Upper lobe of right lung (tissue), 1 donor: ENCODE measurements at regions not wholly inside any gene's neighbourhood (a gene's known extent, or its start where the extent isn't known, plus 50 kb on each side); places are given as distances from the start of the nearest gene placed in this dataset.

Experiments used
- ATAC-seq: fragments of 200-7000 bp; cut with Tn5 transposase; one replicate; pipeline ENCODE4 v1.9.1; 2020; ENCODE audit warnings: mild to moderate bottlenecking, moderate library complexity
- DNase-seq: peaks from one replicate; pipeline ENCODE4 v3.0.0-alpha.2; 2020
- H3K27ac ChIP-seq: fragments of 200-600 bp; one replicate; pipeline ENCODE4 v1.8.0; 2022
- H3K27me3 ChIP-seq: fragments of 200-600 bp; one replicate; pipeline ENCODE4 v1.8.0; 2022; ENCODE audit warnings: mild to moderate bottlenecking
- H3K36me3 ChIP-seq: fragments of 200-600 bp; one replicate; pipeline ENCODE4 v1.8.0; 2022
- H3K4me1 ChIP-seq: fragments of 200-600 bp; one replicate; pipeline ENCODE4 v1.8.0; 2022
- H3K4me3 ChIP-seq: fragments of 200-600 bp; one replicate; pipeline ENCODE4 v1.8.0; 2022; ENCODE audit warnings: mild to moderate bottlenecking
- H3K9me3 ChIP-seq: fragments of 200-600 bp; one replicate; pipeline ENCODE4 v1.8.0; 2022
- CTCF ChIP-seq: fragments of 200-600 bp; IDR thresholded peaks from one replicate; pipeline ENCODE4 v1.8.0; 2022; ENCODE audit warnings: antibody characterized with exemption
- intact Hi-C: fragments of 100-400 bp; cut with DNase I; formaldehyde crosslinking; loops from one replicate; pipeline ENCODE4 v1.11.0; 2022
- donor health status: DM: no; HTN: yes; CAD: no; lungs with severe emphysema.

GRCh38 chr1:157288492-157288891, 150.3 kb upstream of the ETV3 start:
- Histone ChIP-seq H3K4me3 (no peak overlapping the region), H3K9me3 (no peaks in the 10 kb centered on the region), H3K27ac (no peak overlapping the region), H3K36me3 (no peaks in the 10 kb centered on the region), H3K27me3 (no peaks in the 10 kb centered on the region), H3K4me1 (no peaks in the 10 kb centered on the region)
- TF ChIP-seq CTCF: no peak
- intact Hi-C loops: no loop called here
- DNase-seq (no peak), ATAC-seq (no peak)

GRCh38 chr1:157288006-157288405, 149.8 kb upstream of the ETV3 start:
- intact Hi-C loops: no loop called here
- TF ChIP-seq CTCF: no peak

GRCh38 chr1:157287462-157287861, 149.3 kb upstream of the ETV3 start:
- ATAC-seq (no peak), DNase-seq (no peak)
- Histone ChIP-seq H3K4me1 (no peaks in the 10 kb centered on the region), H3K4me3 (no peak overlapping the region), H3K27ac (no peak overlapping the region), H3K27me3 (peaks cover 4% of the 10 kb centered on the region), H3K9me3 (no peaks in the 10 kb centered on the region), H3K36me3 (no peaks in the 10 kb centered on the region)
- TF ChIP-seq CTCF: no peak
- intact Hi-C loops: no loop called here

More at GRCh38 chr1:157288006-157288405, 149.8 kb upstream of the ETV3 start:
- DNase-seq (no peak), ATAC-seq (no peak)
- no peaks in the 10 kb centered on the region for H3K27me3 ChIP-seq
- H3K27ac ChIP-seq: no peak overlapping the region
- no peaks in the 10 kb centered on the region for H3K9me3 ChIP-seq
- no peaks in the 10 kb centered on the region for H3K36me3 ChIP-seq
- no peak overlapping the region for H3K4me3 ChIP-seq
- H3K4me1 ChIP-seq: no peaks in the 10 kb centered on the region

- Histone ChIP-seq H3K4me3 (no peak overlapping the region), H3K27me3 (peaks cover 5% of the 10 kb centered on the region), H3K9me3 (no peaks in the 10 kb centered on the region), H3K27ac (no peak overlapping the region), H3K36me3 (no peaks in the 10 kb centered on the region), H3K4me1 (no peaks in the 10 kb centered on the region)
- TF ChIP-seq CTCF: no peak
- no peak for DNase-seq
- intact Hi-C loops: no loop called here
- ATAC-seq: no peak
Observed at GRCh38 chr1:157286646-157287420, 148.6 kb upstream of the ETV3 start.

GRCh38 chr1:157286096-157286495, 147.9 kb upstream of the ETV3 start:
- Histone ChIP-seq H3K36me3 (no peaks in the 10 kb centered on the region), H3K9me3 (no peaks in the 10 kb centered on the region), H3K4me3 (no peak overlapping the region), H3K27me3 (peaks cover 5% of the 10 kb centered on the region), H3K4me1 (no peaks in the 10 kb centered on the region), H3K27ac (no peak overlapping the region)
- TF ChIP-seq CTCF: no peak
- ATAC-seq: no peak
- no peak for DNase-seq
- intact Hi-C loops: no loop called here
